Epithelial cell of esophagus (primary cell): ENCODE measurements at regions not wholly inside any gene's neighbourhood (a gene's known extent, or its start where the extent isn't known, plus 50 kb on each side); places are given as distances from the start of the nearest gene placed in this dataset.

Experiments used
- DNase-seq: peaks from one replicate; pipeline ENCODE4 v3.0.0; 2010; ENCODE audit warnings: low read depth
- H3K4me3 ChIP-seq: 2 replicates; pipeline ENCODE4 v1.5.1; 2011; ENCODE audit warnings: mild to moderate bottlenecking, low read length, control low read depth
- TF ChIP-seq, protein P1 (sequence below): IDR thresholded peaks from 2 replicates; pipeline ENCODE4 v1.5.1; 2011; ENCODE audit warnings: low read depth, mild to moderate bottlenecking, low read length, control low read depth, inconsistent platforms; ENCODE audit not compliant: insufficient read depth; ENCODE audit errors: missing control alignments

DNA sequence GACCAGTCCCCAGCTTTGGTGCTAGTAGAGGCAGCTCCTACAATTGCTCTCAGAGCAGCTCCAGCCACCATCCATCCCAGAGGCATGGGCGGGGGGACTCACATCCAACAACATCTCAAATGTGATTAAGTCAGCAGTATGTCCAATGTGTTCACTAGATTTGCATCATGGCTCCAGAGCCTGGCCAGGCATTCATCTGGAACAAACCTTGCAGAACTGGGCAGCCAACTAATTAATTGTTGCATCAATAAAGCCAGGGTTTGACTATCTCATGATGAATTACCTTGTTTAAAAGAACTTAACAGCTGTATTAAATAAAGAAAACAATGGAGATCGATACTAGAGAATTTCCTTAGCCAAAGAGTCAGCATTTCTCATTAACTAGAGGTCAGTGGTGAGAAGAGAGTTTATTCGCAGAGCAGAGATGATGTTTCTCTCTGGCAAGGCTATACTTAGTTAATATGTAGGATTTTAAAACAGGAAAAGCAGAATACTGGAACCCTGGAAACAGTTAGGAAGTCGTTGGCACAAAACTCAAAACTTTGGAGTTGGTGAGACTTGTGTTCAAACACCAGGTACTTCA, 494.4 kb downstream of the GRIN2A start:
- TF ChIP-seq, protein P1, sequence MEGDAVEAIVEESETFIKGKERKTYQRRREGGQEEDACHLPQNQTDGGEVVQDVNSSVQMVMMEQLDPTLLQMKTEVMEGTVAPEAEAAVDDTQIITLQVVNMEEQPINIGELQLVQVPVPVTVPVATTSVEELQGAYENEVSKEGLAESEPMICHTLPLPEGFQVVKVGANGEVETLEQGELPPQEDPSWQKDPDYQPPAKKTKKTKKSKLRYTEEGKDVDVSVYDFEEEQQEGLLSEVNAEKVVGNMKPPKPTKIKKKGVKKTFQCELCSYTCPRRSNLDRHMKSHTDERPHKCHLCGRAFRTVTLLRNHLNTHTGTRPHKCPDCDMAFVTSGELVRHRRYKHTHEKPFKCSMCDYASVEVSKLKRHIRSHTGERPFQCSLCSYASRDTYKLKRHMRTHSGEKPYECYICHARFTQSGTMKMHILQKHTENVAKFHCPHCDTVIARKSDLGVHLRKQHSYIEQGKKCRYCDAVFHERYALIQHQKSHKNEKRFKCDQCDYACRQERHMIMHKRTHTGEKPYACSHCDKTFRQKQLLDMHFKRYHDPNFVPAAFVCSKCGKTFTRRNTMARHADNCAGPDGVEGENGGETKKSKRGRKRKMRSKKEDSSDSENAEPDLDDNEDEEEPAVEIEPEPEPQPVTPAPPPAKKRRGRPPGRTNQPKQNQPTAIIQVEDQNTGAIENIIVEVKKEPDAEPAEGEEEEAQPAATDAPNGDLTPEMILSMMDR: no peak
- no peak overlapping the region for H3K4me3 ChIP-seq
- no peak for DNase-seq

DNA sequence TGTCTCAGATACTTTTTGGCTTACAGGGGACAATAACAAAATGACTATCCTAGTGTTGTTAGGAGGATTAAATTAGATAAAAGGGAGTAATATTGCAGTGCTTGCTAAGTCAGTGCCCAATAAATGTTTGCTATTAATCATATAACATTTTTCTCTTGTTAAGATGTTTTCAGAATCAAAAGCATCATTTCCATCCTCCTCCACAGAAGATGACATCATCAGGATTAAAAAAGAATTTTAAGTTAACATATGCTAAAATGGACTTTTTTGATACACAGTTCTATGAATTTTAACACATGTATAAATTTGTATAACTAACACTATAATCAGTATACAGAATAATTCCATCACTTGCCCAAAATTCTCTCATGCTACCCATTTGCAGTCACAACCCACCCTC, 492.6 kb downstream of the GRIN2A start:
- TF ChIP-seq, protein P1: no peak
- no peak overlapping the region for H3K4me3 ChIP-seq
- no peak for DNase-seq

GRCh38 chr16:9695152-9695551, 487.1 kb downstream of the GRIN2A start:
- TF ChIP-seq, protein P1: no peak
- no peak for DNase-seq
- H3K4me3 ChIP-seq: no peak overlapping the region
